ENCODE measurements at regions not wholly inside any gene's neighbourhood (a gene's known extent, or its start where the extent isn't known, plus 50 kb on each side); places are given as distances from the start of the nearest gene placed in this dataset.

DNA sequence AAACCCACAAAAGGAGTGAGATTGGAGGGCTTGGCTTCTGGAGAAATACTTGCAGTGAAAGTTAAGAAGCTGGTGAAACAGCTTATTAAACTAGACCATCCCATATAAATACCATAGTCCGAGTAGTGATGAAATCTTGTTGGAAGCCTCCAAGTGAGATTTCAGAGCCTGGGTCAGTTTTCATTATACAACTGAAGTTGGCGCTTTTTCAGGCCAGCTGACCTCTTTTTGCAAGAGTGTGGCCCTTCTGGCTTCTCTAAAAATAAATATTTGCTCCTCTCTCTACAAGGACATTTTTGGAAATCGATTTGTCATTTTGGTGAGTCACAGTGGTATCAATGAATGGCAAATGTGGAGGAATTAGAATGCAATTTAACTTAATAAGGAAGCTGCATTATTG lies 51.2 kb upstream of the THRB start:
- BruUV-seq (replicated peaks) = no TSS peak
- no peaks in the 10 kb centered on the region for H3K36me3 Mint-ChIP-seq (ENCODE audit: insufficient read depth, unreplicated experiment)
- H3K4me1 Mint-ChIP-seq (ENCODE audit: low read depth, unreplicated experiment) = peaks cover 6% of the 10 kb centered on the region
- CTCF ChIA-PET = no interaction called here
- POLR2A ChIA-PET = no interaction called here
- H3K4me3 Mint-ChIP-seq (ENCODE audit: unreplicated experiment) = no peak overlapping the region
- Histone ChIP-seq H3K27me3 (replicated peaks; ENCODE audit: control insufficient read depth, insufficient read depth, low read length) (no peaks in the 10 kb centered on the region; the same call in 1 of the 2 replicates), H3K36me3 (ENCODE audit: control insufficient read depth, insufficient read depth, low read length) (no peaks in the 10 kb centered on the region), H3K4me3 (ENCODE audit: low read depth, low read length) (no peak overlapping the region), H3K9me3 (no peaks in the 10 kb centered on the region), H3K4me1 (no peaks in the 10 kb centered on the region)
- DNase-seq = no peak
- intact Hi-C loops (cut with micrococcal nuclease; ENCODE audit: unreplicated experiment) = no loop called here
- no peaks in the 10 kb centered on the region for H3K27me3 Mint-ChIP-seq (ENCODE audit: insufficient read depth, unreplicated experiment)
- no peaks in the 10 kb centered on the region for H3K9me3 Mint-ChIP-seq (ENCODE audit: unreplicated experiment)
- H3K27ac Mint-ChIP-seq (ENCODE audit: unreplicated experiment) = no peak overlapping the region
- TF ChIP-seq, protein P1, sequence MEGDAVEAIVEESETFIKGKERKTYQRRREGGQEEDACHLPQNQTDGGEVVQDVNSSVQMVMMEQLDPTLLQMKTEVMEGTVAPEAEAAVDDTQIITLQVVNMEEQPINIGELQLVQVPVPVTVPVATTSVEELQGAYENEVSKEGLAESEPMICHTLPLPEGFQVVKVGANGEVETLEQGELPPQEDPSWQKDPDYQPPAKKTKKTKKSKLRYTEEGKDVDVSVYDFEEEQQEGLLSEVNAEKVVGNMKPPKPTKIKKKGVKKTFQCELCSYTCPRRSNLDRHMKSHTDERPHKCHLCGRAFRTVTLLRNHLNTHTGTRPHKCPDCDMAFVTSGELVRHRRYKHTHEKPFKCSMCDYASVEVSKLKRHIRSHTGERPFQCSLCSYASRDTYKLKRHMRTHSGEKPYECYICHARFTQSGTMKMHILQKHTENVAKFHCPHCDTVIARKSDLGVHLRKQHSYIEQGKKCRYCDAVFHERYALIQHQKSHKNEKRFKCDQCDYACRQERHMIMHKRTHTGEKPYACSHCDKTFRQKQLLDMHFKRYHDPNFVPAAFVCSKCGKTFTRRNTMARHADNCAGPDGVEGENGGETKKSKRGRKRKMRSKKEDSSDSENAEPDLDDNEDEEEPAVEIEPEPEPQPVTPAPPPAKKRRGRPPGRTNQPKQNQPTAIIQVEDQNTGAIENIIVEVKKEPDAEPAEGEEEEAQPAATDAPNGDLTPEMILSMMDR (IDR thresholded peaks at IDR 0.05; ENCODE audit: insufficient read depth in 1 of 2, low read depth in 1 of 2, low read length in 1 of 2, severe bottlenecking in 1 of 2, unreplicated experiment in 1 of 2) = no peak

DNA sequence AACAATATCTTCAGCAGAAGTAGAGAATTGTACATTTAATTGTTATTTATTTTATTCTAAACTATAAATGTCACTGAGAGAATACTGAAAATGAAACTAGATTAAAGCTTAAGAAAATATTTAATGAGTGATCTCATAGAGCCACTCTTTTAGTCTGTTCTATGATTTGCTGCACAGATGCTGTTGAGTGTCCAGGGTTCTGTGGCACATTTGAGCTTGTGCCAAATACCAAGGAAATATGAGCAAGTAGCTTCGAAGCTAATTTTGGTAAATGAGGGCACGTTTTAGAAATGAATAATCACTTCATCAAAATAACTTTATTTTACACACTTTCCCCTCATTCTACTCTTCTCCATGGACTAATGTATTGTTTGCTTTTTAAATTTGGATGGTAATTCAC lies 53.6 kb upstream of the THRB start:
- Mint-ChIP-seq H3K9me3 (ENCODE audit: unreplicated experiment) (no peaks in the 10 kb centered on the region), H3K27me3 (ENCODE audit: insufficient read depth, unreplicated experiment) (no peaks in the 10 kb centered on the region), H3K4me1 (ENCODE audit: low read depth, unreplicated experiment) (peaks cover 9% of the 10 kb centered on the region), H3K4me3 (ENCODE audit: unreplicated experiment) (no peak overlapping the region), H3K27ac (ENCODE audit: unreplicated experiment) (no peak overlapping the region), H3K36me3 (ENCODE audit: insufficient read depth, unreplicated experiment) (no peaks in the 10 kb centered on the region)
- ChIA-PET CTCF (no interaction called here), POLR2A (no interaction called here)
- DNase-seq = no peak
- TF ChIP-seq, protein P1 (IDR thresholded peaks at IDR 0.05; ENCODE audit: insufficient read depth in 1 of 2, low read depth in 1 of 2, low read length in 1 of 2, severe bottlenecking in 1 of 2, unreplicated experiment in 1 of 2) = no peak
- Histone ChIP-seq H3K36me3 (ENCODE audit: control insufficient read depth, insufficient read depth, low read length) (no peaks in the 10 kb centered on the region), H3K9me3 (no peaks in the 10 kb centered on the region), H3K4me1 (no peaks in the 10 kb centered on the region), H3K4me3 (ENCODE audit: low read depth, low read length) (no peak overlapping the region), H3K27me3 (replicated peaks; ENCODE audit: control insufficient read depth, insufficient read depth, low read length) (no peaks in the 10 kb centered on the region; the same call in 1 of the 2 replicates)
- no TSS peak for BruUV-seq (replicated peaks)
- intact Hi-C loops (cut with micrococcal nuclease; ENCODE audit: unreplicated experiment) = no loop called here

DNA sequence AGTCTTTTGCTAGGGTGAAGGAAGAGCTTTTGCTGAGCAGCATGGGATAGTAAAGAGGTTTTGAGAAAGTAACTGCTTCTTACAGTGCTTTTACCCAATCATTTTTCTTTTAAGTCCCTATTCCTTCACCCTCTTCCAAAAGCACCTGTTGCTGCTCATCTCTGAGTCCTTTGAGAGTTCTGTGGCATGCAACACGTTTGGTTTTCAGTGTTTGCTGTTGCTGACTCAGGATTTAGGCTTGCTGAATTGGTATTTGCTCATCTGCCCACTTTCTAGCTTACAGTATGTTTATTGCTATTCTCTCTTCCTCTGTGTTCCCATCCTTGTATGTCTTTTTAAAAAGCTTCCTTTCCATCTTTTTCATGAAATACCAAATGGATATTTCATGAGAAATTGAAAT lies 55.9 kb upstream of the THRB start:
- Mint-ChIP-seq H3K36me3 (ENCODE audit: insufficient read depth, unreplicated experiment) (no peaks in the 10 kb centered on the region), H3K27me3 (ENCODE audit: insufficient read depth, unreplicated experiment) (no peaks in the 10 kb centered on the region), H3K27ac (ENCODE audit: unreplicated experiment) (no peak overlapping the region), H3K4me3 (ENCODE audit: unreplicated experiment) (no peak overlapping the region), H3K9me3 (ENCODE audit: unreplicated experiment) (no peaks in the 10 kb centered on the region), H3K4me1 (ENCODE audit: low read depth, unreplicated experiment) (peaks cover 9% of the 10 kb centered on the region)
- intact Hi-C loops (cut with micrococcal nuclease; ENCODE audit: unreplicated experiment) = loop anchor here (2.0 kb wide), 1 partner anchor 26 kb away; no protein-coding TSS in a partner anchor
- Histone ChIP-seq H3K9me3 (no peaks in the 10 kb centered on the region), H3K27me3 (replicated peaks; ENCODE audit: control insufficient read depth, insufficient read depth, low read length) (no peaks in the 10 kb centered on the region; the same call in 1 of the 2 replicates), H3K4me1 (no peaks in the 10 kb centered on the region), H3K4me3 (ENCODE audit: low read depth, low read length) (no peak overlapping the region), H3K36me3 (ENCODE audit: control insufficient read depth, insufficient read depth, low read length) (no peaks in the 10 kb centered on the region)
- ChIA-PET POLR2A (no interaction called here), CTCF (no interaction called here)
- TF ChIP-seq, protein P1 (IDR thresholded peaks at IDR 0.05; ENCODE audit: insufficient read depth in 1 of 2, low read depth in 1 of 2, low read length in 1 of 2, severe bottlenecking in 1 of 2, unreplicated experiment in 1 of 2) = no peak
- no TSS peak for BruUV-seq (replicated peaks)
- peak in 1 of 2 experiments; percentile 8 for DNase-seq

Data from Caco-2 (cell line).